HepG2 (cell line): ENCODE measurements at regions not wholly inside any gene's neighbourhood (a gene's known extent, or its start where the extent isn't known, plus 50 kb on each side); places are given as distances from the start of the nearest gene placed in this dataset.

Experiments used
- ATAC-seq: fragments of 200-7000 bp; cut with Tn5 transposase; 3 replicates; pipeline ENCODE4 v1.9.1; 2020; ENCODE audit warnings: mild to moderate bottlenecking, moderate library complexity
- BruUV-seq: library from RNA; stranded (reverse); fragments of 400-500 nt; replicated peaks from 2 replicates; lab custom pipeline; 2021; lab: Mats Ljungman, UMichigan
- CTCF ChIA-PET: fragments of 300-600 bp; formaldehyde crosslinking; extraction: SDS; loops from one replicate; lab custom pipeline; 2021; ENCODE audit warnings: low total read pairs, inconsistent platforms, low intra/inter-chr PET ratio; lab: Yijun Ruan, JAX
- POLR2A ChIA-PET: fragments of 350-600 bp; sonication (Branson Sonifier 250); formaldehyde crosslinking; loops from one replicate; lab custom pipeline; 2020; ENCODE audit warnings: antibody characterized with exemption, inconsistent platforms; lab: Yijun Ruan, JAX
- DNase-seq: peaks from one replicate; pipeline ENCODE4 v3.0.0-alpha.2; 2015; ENCODE audit warnings: low spot score
- FAIRE-seq: peaks from 3 replicates; lab custom pipeline; 2011; peaks lifted over from hg19 to GRCh38; lab: Jason Lieb, UNC
- H2AFZ ChIP-seq: one replicate; pipeline ENCODE4 v1.6.1; 2011; ENCODE audit warnings: low read length, inconsistent platforms
- H3K27ac ChIP-seq: fragments of 300-600 bp; 3 replicates; pipeline ENCODE4 v1.8.0; 2011; ENCODE audit warnings: mixed run types, mild to moderate bottlenecking, mixed read lengths, low read length, inconsistent platforms; ENCODE audit not compliant: insufficient read depth; ENCODE audit errors: extremely low read length
- H3K27me3 ChIP-seq, 2 experiments: fragments of 200-600 bp in 1 of 2; 2 replicates in 1 of 2; 3 replicates in 1 of 2; pipeline versions ENCODE4 v1.6.0 to v1.8.0; 2011; ENCODE audit warnings: low read length in 2 of 2, mild to moderate bottlenecking in 2 of 2, moderate library complexity in 2 of 2, inconsistent platforms in 1 of 2; ENCODE audit not compliant: insufficient read depth in 2 of 2, control insufficient read depth in 1 of 2
- H3K36me3 ChIP-seq, 2 experiments: fragments of 200-600 bp in 1 of 2; replicated peaks in 1 of 2; 2 replicates in 1 of 2; 3 replicates in 1 of 2; pipeline versions ENCODE4 v1.5.1 to v1.8.0; 2011; ENCODE audit warnings: low read length in 2 of 2, inconsistent platforms in 1 of 2; ENCODE audit not compliant: insufficient read depth in 2 of 2, control insufficient read depth in 1 of 2
- H3K4me1 ChIP-seq: 2 replicates; pipeline ENCODE4 v1.5.1; 2012; ENCODE audit warnings: low read length, inconsistent platforms; ENCODE audit not compliant: insufficient read depth
- H3K4me2 ChIP-seq: 2 replicates; pipeline ENCODE4 v1.6.0; 2011; ENCODE audit warnings: low read depth, low read length, inconsistent platforms
- H3K4me3 ChIP-seq, 3 experiments: fragments of 200-600 bp in 1 of 3; sonication (generic), shearing (Covaris generic) in 1 of 3; replicated peaks in 1 of 3; 2 replicates each; pipeline ENCODE4 v1.5.1; 2011 to 2016; ENCODE audit warnings: low read length in 3 of 3, inconsistent platforms in 2 of 3, low read depth in 2 of 3, mild to moderate bottlenecking in 2 of 3, control low read depth in 1 of 3, mixed read lengths in 1 of 3; ENCODE audit not compliant: insufficient read depth in 1 of 3
- H3K79me2 ChIP-seq: one replicate; pipeline ENCODE4 v1.6.1; 2011; ENCODE audit warnings: low read length, inconsistent platforms; ENCODE audit not compliant: insufficient read depth
- H3K9ac ChIP-seq: 2 replicates; pipeline ENCODE4 v1.6.0; 2011; ENCODE audit warnings: mild to moderate bottlenecking, low read depth, low read length, inconsistent platforms; ENCODE audit not compliant: insufficient read depth
- H3K9me3 ChIP-seq: 2 replicates; pipeline ENCODE4 v1.5.1; 2012; ENCODE audit warnings: mild to moderate bottlenecking, low read length
- H4K20me1 ChIP-seq: 2 replicates; pipeline ENCODE4 v1.6.0; 2011; ENCODE audit warnings: inconsistent platforms, mild to moderate bottlenecking, low read length, moderate library complexity; ENCODE audit not compliant: insufficient read depth
- BCLAF1 ChIP-seq: fragments of 450-650 bp; IDR thresholded peaks from 2 replicates; pipeline ENCODE4 v1.6.1; 2017; ENCODE audit warnings: mild to moderate bottlenecking
- HDAC6 ChIP-seq: fragments of 200-600 bp; sonication (generic); IDR thresholded peaks from 2 replicates; pipeline ENCODE4 v1.7.0; 2017; ENCODE audit warnings: mild to moderate bottlenecking, antibody characterized with exemption, low read length, low read depth
- RERE ChIP-seq: IDR thresholded peaks from 2 replicates; pipeline ENCODE4 v1.6.1; 2016; ENCODE audit warnings: low read depth, missing genetic modification reagents, missing compliant biosample characterization
- ZNF646 ChIP-seq: sonication (generic); formaldehyde crosslinking; IDR thresholded peaks from 2 replicates; pipeline ENCODE4 v1.9.0; 2021; ENCODE audit warnings: mild to moderate bottlenecking, missing genetic modification reagents
- ZNF672 ChIP-seq: sonication (generic); formaldehyde crosslinking; IDR thresholded peaks from 2 replicates; pipeline ENCODE4 v1.8.1; 2022; ENCODE audit warnings: missing genetic modification reagents
- WGBS: methylation state at CpG from one replicate; pipeline ENCODE4 v1.1.6; 2017; ENCODE audit warnings: low lambda C conversion rate; 5-methylcytosine and 5-hydroxymethylcytosine counted together
- in situ Hi-C: cut with HindIII; loops from 2 replicates; pipeline ENCODE4 v1.10.0; 2017; ENCODE audit warnings: low pct_unique_long_range_greater_than_20kb; ENCODE audit not compliant: extremely low pct_ligation_motif_present
- intact Hi-C: fragments of 100-400 bp; cut with micrococcal nuclease; formaldehyde crosslinking; loops from one replicate; pipeline ENCODE4 v1.10.0; 2022; ENCODE audit not compliant: unreplicated experiment

GRCh38 chr2:117308861-117309770 lies 505.4 kb upstream of the DDX18 start (continued):
- no peak for TF ChIP-seq RERE

- Histone ChIP-seq H3K9ac (no peak overlapping the region), H2AFZ (no peak overlapping the region), H3K79me2 (no peaks in the 10 kb centered on the region), H3K27ac (no peak overlapping the region), H4K20me1 (no peaks in the 10 kb centered on the region), H3K36me3 (no peaks in the 10 kb centered on the region), H3K4me1 (no peaks in the 10 kb centered on the region), H3K4me3 (no peak overlapping the region), H3K9me3 (no peaks in the 10 kb centered on the region), H3K4me2 (no peak overlapping the region), H3K27me3 (no peaks in the 10 kb centered on the region)
- ChIA-PET CTCF (no interaction called here), POLR2A (no interaction called here)
- intact Hi-C loops (no loop called here), in situ Hi-C loops (no loop called here)
- ATAC-seq (no peak), FAIRE-seq (no peak), DNase-seq (no peak)
- BruUV-seq = no TSS peak
- 1% methylated on average over 2 of the region's 2 CpGs for WGBS
- TF ChIP-seq ZNF646 = no peak
- no peak for TF ChIP-seq HDAC6
- TF ChIP-seq ZNF672 (CRISPR knock-in tag) = no peak
- TF ChIP-seq BCLAF1 = no peak
Measured at GRCh38 chr2:117321816-117322215, 492.7 kb upstream of the DDX18 start.
